T47D (cell line): ENCODE measurements at regions not wholly inside any gene's neighbourhood (a gene's known extent, or its start where the extent isn't known, plus 50 kb on each side); places are given as distances from the start of the nearest gene placed in this dataset.

Experiments
- DNase-seq, 2 experiments: peaks; one replicate each; pipeline versions ENCODE4 v3.0.0 to v3.0.0-alpha.2; 2011 to 2012; ENCODE audit warnings: low read depth in 1 of 2, low spot score in 1 of 2
- JUND ChIP-seq: IDR thresholded peaks from 2 replicates; pipeline ENCODE4 v1.6.1; 2012; ENCODE audit warnings: low read depth
- in situ Hi-C: cut with HindIII; loops from 2 replicates; pipeline ENCODE4 v1.10.0; 2016; ENCODE audit warnings: low sequenced_read_pairs, low pct_unique_long_range_greater_than_20kb

DNA sequence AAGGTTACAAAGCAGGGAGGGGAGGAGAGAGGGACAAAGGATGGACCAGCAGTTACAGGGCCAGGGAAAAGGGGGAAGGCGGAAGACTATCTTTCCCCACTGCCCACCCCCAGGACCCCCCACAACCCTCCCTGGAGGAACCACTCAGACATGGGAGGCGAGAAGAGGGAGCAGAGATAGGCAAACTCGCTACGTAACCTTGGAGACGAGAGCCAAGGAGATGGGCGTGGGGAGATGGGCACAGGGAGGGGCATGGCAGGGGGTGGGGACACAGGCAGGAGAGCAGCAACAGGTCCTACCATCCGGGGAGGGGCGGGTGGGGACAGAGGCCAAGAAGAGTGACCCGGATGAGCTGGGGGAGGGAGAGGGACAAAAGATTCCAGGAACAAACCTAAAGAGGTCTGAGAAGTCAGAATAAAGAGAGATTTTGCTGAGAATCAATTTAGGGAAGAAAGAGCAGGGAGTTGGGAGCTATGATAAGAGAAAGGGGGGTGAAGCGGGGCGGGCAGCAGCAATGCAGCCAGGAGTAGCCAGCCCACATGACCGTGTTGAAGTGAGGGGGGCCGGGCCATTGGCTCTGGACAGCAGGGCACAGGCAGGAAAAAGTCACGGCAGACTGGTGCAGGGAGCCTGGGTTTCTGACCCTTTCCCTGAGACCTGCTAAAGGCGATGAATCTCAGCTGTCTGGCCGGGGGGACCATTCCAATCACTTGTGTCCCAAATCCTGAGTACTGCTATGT is 128.4 kb downstream of the BUD13 start:
- TF ChIP-seq JUND = no peak
- in situ Hi-C loops = no loop called here
- DNase-seq = no peak

- DNase-seq = no peak
- in situ Hi-C loops = no loop called here
- no peak for TF ChIP-seq JUND
Observed at GRCh38 chr11:116643521-116643920, 129.3 kb downstream of the BUD13 start.

DNA sequence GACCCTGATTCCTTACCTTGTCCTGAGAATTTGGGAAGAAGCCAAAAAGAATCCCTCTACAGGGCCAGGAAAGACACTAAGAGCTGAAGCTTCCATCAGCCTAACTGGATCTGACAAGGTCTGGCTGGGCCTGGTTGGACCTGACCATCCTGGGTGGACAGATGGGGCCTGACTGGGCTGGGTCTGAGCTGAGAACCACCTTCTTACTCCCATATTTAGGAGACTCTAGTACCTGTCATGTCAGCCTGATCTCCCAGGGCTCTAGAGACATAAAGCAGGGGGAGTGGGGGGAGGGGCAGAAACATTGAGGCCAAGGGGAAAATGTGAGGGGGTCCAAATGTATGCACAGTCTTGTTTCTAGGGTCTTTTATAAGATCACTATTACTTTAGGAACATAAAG is 129.9 kb downstream of the BUD13 start:
- DNase-seq = no peak
- no peak for TF ChIP-seq JUND
- in situ Hi-C loops = no loop called here

GRCh38 chr11:116642481-116642880 is 130.3 kb downstream of the BUD13 start:
- in situ Hi-C loops = no loop called here
- DNase-seq = no peak
- TF ChIP-seq JUND = no peak

- no peak for TF ChIP-seq JUND
- peak; percentile 72 to 79 for DNase-seq
- in situ Hi-C loops = no loop called here
Observed at GRCh38 chr11:116641561-116642045, 131.2 kb downstream of the BUD13 start.

GRCh38 chr11:116640641-116641402 is 132.0 kb downstream of the BUD13 start:
- no peak for DNase-seq
- no peak for TF ChIP-seq JUND

GRCh38 chr11:116638463-116638862 is 134.3 kb downstream of the BUD13 start:
- no peak for DNase-seq
- in situ Hi-C loops = no loop called here
- TF ChIP-seq JUND = no peak

More at GRCh38 chr11:116640641-116641402, 132.0 kb downstream of the BUD13 start:
- in situ Hi-C loops = no loop called here

DNA sequence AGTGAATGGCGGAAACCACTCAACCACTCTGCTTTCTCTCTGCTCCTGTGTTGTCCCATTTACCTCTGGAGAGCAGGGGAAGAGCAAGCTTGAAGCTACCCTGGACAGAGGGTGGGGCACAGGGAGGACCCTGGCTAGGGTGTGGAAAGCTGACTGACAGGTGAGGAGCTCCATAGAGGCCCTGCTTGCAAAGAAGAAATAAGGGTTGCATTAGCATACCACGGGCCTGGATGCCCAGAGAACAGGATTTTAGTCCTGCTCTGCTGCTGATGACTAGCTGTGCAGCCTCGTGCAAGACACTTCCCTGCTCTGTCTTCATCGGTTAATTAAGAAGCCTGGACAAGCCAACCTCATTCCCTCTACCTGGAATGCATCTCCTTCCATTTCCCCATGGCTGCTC is 135.0 kb downstream of the BUD13 start:
- DNase-seq = no peak
- in situ Hi-C loops = no loop called here
- no peak for TF ChIP-seq JUND

DNA sequence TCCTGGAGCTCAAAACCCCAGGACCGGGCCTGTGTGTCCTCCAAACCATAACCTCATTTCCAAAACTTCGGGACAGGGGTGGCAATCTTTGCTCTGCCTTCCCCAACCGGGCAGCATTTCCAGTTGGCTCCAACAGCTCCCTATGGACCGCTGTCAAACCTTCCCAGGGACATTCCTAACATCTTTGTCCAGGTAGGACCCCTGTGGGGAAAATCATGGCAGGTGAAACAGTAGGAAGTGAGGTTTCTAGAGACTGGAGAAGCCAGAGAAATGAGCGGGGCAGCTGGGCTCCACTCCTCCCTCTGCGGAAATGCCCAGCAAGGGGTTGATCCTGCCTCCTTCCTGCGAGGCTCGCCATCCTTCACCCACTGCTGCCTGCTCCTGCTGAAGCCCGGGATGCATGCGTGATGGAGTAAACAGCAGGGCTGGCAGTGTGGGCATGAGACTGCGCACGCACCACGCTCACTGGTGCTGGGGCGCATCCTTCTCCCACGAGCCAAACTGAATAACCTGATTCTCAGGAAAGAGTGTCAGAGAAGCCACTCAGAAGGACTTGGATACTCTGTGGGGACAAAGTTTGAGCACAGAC is 136.4 kb downstream of the BUD13 start:
- in situ Hi-C loops = no loop called here
- no peak for DNase-seq
- no peak for TF ChIP-seq JUND

- in situ Hi-C loops = no loop called here
- no peak for DNase-seq
- TF ChIP-seq JUND = no peak
Observed at GRCh38 chr11:116631201-116631600, 141.6 kb downstream of the BUD13 start.

- TF ChIP-seq JUND = no peak
- no peak for DNase-seq
- in situ Hi-C loops = no loop called here
Observed at GRCh38 chr11:116618461-116618860, 154.3 kb downstream of the BUD13 start.

- no peak for TF ChIP-seq JUND
- no peak for DNase-seq
- in situ Hi-C loops = no loop called here
Observed at GRCh38 chr11:116615211-116615865, 157.4 kb downstream of the BUD13 start.
